GM12872 (cell line): ENCODE measurements at regions not wholly inside any gene's neighbourhood (a gene's known extent, or its start where the extent isn't known, plus 50 kb on each side); places are given as distances from the start of the nearest gene placed in this dataset.

ENCODE experiments used
- TF ChIP-seq, protein P1 (sequence below): IDR thresholded peaks from 3 replicates; pipeline ENCODE4 v1.5.1; 2011; ENCODE audit warnings: low read depth, mild to moderate bottlenecking, low read length, moderate library complexity; ENCODE audit not compliant: insufficient read depth

DNA sequence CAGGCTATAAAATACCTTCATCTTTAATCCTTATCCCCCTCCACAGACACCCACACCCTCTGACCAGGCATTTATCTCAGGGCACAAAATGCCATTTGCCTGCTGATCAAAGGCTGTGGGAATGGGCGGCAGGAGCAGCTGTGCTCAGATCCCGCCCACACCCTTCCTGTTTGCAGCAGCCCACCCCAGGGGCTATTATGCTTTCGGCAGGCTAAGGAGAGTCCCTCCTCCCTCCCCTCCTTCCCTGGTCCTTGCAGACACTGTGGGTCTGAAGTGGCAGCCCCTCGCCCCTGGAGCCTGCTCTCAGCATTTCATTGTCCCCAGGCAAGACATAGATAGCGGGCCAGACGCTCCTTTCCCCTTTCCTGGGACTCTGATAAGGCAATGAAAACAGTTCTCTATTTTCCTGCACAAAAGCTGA lies 220.8 kb upstream of the HEY2 start:
- TF ChIP-seq, protein P1, sequence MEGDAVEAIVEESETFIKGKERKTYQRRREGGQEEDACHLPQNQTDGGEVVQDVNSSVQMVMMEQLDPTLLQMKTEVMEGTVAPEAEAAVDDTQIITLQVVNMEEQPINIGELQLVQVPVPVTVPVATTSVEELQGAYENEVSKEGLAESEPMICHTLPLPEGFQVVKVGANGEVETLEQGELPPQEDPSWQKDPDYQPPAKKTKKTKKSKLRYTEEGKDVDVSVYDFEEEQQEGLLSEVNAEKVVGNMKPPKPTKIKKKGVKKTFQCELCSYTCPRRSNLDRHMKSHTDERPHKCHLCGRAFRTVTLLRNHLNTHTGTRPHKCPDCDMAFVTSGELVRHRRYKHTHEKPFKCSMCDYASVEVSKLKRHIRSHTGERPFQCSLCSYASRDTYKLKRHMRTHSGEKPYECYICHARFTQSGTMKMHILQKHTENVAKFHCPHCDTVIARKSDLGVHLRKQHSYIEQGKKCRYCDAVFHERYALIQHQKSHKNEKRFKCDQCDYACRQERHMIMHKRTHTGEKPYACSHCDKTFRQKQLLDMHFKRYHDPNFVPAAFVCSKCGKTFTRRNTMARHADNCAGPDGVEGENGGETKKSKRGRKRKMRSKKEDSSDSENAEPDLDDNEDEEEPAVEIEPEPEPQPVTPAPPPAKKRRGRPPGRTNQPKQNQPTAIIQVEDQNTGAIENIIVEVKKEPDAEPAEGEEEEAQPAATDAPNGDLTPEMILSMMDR, result no peak

DNA sequence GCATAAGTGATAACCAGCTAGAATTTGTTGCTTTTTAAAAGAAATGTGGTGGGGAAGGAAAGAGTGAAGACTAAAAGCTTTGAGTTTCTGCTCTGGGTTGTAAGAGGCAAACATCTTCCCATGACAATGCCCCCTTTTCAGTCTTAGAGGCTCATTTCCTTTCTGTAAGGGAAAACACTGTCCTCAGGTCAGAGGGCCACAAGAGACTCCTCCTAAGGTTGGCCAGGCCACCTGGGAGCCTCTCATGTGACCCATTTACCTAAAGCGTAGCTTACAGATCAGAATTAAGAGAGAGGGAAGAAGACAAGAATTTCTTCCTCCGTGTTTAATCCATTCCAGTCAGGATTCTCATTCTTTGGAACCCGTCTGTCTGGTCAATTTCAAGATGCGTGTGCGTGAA lies 220.4 kb upstream of the HEY2 start:
- TF ChIP-seq, protein P1, result no peak

DNA sequence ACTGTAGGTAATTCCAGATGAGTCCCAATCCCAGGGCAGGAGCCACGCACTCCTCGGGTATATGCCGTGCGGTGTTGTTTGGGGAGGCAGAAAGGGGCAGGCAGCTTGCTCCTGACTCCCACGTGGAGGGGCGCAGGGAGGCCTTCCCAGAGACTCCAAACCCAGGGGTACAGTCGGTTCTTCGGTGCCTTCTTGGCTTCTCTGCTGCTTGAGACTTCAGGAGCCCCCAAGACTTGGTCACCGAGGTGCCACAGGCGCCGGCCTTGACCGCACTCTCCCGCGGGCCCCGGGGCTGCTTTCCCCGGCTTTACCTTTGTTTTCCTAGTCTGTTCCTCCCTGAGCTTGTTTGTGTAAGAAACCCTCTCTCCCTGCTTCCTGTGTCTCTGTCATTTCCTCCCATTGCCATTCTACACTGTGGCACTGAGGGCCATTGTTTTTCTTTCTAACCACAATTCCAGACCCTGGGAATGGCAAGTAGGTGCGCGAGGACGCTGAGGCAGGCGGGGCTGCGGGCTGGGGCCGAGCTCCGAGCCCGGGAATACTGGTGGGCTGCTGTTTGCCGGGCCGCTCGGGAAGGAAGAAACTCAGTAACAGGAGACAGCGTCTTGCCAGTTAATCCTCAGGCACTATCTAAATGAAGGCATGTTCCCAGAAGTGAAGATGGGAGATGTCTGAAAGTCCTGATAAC lies 215.6 kb upstream of the HEY2 start:
- TF ChIP-seq, protein P1, result no peak

DNA sequence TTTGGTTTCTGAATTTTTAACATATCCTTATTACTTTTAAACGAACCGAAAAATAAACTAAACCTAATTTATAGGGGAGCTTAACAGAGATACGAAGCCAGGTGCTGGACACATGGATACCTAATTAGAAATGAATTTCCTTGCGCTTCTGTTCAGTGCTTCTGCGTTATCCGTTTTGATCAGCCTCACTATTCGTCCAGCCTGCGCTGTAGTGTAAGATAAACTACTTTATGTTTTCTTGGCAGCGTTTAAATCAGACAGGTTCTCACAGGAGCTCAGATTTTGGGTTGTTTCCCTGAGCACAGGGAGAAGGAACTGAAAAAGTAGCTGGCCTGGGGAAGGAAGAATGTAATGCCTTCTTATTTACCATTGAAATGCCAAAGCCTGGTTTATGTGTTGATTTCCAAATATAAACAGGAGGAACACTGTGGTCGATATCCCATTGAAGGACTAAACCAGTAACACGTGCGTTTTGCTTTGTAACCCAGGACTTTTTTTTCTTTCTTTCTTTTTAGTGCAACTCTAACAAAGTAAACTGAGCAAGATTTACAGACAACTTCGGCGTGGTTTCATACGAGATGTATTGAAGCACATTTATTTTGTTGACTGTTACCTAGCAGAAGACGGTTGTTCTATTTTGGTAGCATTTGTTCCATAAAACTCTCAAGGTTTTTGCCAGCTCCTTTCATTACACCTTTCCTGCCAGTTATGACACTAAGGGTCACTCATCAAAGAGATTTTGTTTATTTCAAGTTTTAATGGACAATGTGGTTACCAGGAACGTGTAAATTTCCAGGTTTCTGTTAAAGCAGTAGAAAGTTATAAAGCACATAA lies 214.8 kb upstream of the HEY2 start:
- TF ChIP-seq, protein P1, result no peak

DNA sequence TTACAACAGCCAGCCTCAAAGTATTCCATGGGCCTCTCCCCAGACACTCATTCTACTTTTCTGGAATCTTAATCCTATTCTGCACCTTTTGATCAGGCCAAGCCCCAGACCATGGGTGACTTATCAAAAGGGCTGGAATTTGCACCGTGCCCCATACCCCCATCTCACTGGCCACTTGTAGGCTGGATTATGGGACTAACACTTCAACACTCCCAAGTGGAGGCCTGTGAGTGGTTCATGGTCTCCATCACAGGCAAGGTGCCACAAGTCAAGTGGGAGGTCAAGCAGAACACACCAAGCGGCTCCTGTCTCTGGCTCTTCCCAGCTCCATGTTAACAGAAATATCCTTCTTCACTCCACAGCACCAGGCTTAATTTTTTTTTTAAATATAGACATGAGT lies 212.3 kb upstream of the HEY2 start:
- TF ChIP-seq, protein P1, result no peak

DNA sequence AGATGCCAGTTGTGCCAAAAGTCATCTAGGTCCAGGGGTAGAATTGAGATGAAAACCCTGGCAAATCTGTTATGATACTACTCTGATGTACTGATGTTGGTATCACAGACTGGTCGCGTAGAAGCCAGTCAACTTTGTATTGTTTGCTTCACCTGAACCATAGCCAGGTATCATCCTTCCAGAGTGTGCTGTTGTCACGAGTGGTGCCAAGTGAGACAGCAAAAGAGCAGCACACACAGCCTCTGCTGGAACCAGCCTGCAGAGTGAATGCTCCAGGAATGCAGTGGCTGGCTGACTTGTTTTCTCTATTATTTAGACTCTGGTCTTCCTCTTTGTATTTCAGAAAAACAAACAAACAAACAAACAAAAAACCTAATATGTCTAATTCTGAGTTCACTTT lies 209.5 kb upstream of the HEY2 start:
- TF ChIP-seq, protein P1, result no peak

DNA sequence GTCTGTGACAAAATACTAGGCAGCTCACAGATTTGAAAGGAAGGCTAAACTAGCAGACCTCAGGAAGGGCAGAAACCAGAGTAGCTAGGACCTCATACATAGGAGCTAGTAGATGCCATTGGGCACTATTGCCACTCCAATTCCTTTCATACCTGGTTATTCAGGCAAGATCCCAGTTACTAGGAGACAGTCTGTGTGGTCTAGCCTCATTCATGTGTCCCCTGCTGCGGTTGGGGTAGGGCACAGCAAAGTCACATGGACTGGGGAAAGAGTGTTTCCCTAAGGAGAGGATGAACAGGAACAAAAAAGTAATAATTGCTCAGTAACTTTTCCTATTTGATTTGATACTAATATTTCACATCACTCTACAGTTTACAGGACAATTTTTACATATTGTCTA lies 204.6 kb upstream of the HEY2 start:
- TF ChIP-seq, protein P1, result no peak
